HG03342 (cell line): ENCODE measurements at regions not wholly inside any gene's neighbourhood (a gene's known extent, or its start where the extent isn't known, plus 50 kb on each side); places are given as distances from the start of the nearest gene placed in this dataset.
A peak's percentile ranks its signal among the peaks of the same experiment; 100 is the strongest.
"Not testable (repeated sequence)": the region's sequence is repeated elsewhere in the genome, so short reads cannot be mapped to it uniquely, and the experiment has no call there.

Experiments
- ATAC-seq: cut with Tn5 transposase; IDR thresholded peaks from one replicate; pipeline ENCODE4 v1.9.1; 2021; ENCODE audit warnings: mild to moderate bottlenecking, moderate library complexity; ENCODE audit not compliant: unreplicated experiment

GRCh38 chrX:125654501-125654900 is 334.8 kb downstream of the TEX13C start:
- no peak for ATAC-seq

GRCh38 chrX:125673758-125674157 is 354.1 kb downstream of the TEX13C start:
- ATAC-seq, result no peak

GRCh38 chrX:125678258-125678657 is 358.6 kb downstream of the TEX13C start:
- ATAC-seq, result no peak

DNA sequence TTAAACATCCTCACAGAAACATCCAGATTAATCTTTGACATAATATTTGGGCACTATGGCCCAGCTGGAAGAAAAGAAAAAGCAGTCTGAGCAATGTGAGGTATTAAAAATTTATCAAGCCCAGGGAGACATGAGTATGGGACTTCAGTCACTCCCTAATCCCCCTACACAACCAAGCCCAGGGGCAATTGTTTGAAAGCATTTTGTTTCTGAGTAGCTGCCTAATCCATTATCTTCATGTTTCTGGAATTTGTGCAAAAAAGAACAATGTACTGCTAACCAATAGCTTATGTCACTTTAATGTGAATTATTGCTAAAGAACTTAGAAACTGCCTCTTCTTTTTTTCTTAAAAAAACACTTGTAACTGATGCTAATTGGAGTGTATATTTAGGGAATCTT is 360.7 kb downstream of the TEX13C start:
- ATAC-seq, result no peak

DNA sequence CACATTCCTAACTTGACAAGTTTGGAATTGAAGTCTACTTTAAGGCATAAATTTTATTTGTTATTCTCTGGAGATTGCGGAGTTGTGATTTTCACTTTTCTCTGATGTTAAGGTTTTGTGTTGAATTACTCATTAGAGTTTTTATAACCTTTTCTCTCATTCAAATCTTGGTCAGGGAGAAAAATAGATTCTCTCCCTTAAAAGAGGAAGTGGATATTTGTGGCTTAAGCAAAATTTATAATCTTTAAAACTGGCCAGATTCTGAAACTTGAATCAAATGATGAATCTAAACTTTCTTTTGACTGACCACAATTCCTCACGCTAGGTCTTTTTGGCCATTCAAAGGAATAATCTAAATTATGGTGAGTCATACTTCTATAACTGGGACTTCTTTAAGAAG is 361.4 kb downstream of the TEX13C start:
- ATAC-seq, result peak; percentile 37

DNA sequence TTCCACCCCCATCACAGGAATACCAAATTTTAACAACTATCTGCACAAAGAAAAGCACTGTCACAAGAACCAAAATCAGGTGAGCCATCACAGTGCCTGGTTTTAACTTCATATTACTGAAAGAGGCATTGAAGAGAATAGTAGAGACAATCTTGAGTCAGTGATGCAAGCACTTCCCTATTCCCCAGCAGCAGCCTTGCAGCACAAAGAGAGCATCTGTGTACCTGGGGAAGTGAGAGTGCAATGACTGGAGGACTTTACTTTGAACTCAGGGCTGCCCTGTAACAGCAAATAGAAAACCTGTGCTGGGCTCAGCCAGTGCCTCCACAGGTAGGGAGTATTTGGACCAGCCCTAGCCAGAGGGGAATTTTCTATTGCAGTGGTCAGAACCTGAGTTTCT is 361.8 kb downstream of the TEX13C start:
- peak; percentile 93 for ATAC-seq

DNA sequence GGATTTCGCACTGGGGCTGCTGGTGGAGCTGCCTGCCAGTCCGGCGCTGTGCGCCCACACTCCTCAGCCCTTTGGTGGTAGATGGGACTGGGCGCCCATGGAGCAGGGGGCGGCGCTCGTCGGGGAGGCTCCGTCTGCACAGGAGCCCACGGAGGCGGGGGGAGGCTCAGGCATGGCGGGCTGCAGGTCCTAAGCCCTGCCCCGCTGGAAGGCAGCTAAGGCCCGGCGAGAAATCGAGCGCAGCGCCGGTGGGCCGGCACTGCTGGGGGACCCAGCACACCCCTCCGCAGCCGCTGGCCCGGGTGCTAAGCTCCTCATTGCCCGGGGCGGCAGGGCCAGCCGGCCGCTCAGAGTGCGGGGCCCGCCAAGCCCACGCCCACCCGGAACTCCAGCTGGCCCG is 370.9 kb downstream of the TEX13C start:
- not testable (repeated sequence) for ATAC-seq

- no peak for ATAC-seq
Observed at GRCh38 chrX:125694171-125694570, 374.5 kb downstream of the TEX13C start.

- ATAC-seq, result no peak
Observed at GRCh38 chrX:125709074-125709473, 389.4 kb downstream of the TEX13C start.

GRCh38 chrX:125709532-125709931 is 389.9 kb downstream of the TEX13C start:
- ATAC-seq, result no peak

DNA sequence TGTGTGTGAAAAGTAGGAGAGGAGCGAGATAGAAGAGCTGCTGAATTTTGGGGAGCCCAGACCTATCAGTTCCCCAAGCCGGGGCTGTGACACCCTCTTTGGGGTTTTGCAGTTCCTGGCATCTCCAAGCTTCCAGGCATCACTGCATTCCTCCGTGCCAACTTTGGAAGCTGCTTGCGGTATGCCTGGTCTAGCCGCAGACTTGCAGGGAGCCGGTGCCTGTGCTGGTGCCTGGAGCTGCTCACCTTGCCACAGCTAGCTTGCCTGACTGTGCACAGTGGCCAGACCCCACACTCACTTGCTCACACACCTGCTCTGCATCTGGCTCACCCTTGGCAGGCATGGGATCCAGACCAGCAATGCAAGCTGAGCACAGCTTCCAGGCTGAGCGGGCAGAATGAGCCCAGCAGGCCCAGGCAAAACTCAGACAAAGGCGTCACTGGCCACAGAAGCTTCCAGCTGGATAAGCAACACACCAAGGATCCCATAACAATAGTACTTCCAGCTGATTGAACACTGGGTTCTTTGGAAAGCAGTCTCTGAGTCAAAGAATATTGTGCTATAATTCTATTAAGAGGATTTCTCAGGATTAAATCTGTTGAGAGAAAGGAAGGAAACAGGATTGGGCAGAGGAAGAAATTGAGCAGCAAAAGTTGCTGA is 390.9 kb downstream of the TEX13C start:
- ATAC-seq, result no peak

GRCh38 chrX:125711103-125711502 is 391.4 kb downstream of the TEX13C start:
- ATAC-seq, result no peak

- no peak for ATAC-seq
Observed at GRCh38 chrX:125713633-125714032, 394.0 kb downstream of the TEX13C start.

- ATAC-seq, result no peak
Observed at GRCh38 chrX:125727117-125727516, 407.4 kb downstream of the TEX13C start.

GRCh38 chrX:125736008-125736729 is 416.5 kb downstream of the TEX13C start:
- no peak for ATAC-seq

DNA sequence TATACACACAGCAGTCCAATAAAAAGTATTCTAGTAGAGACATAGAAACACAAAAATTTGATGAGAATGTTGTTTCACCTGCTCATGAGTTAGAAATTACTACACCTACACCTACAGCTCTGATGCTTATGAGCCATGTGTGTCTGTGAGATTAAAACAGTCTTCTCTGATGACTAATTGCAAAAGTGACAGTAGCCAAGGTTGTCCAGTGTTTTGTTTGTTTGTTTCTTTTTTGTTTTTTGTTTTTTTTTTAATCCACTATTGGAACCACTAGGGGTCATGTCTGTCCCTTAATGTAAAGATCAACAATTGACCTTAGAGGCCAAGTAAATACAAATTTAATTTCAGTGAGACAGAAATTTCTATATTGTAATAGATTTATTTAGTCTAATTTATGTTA is 423.1 kb downstream of the TEX13C start:
- ATAC-seq, result no peak

GRCh38 chrX:125744914-125745313 is 421.2 kb downstream of the DCAF12L2 start:
- ATAC-seq, result no peak

- ATAC-seq, result no peak
Observed at GRCh38 chrX:125757794-125758564, 408.1 kb downstream of the DCAF12L2 start.

- ATAC-seq, result no peak
Observed at GRCh38 chrX:125758819-125759218, 407.3 kb downstream of the DCAF12L2 start.

GRCh38 chrX:125762954-125763353 is 403.1 kb downstream of the DCAF12L2 start:
- no peak for ATAC-seq

- no peak for ATAC-seq
Observed at GRCh38 chrX:125765347-125765746, 400.7 kb downstream of the DCAF12L2 start.

GRCh38 chrX:125769628-125770027 is 396.5 kb downstream of the DCAF12L2 start:
- no peak for ATAC-seq
